ENCODE measurements at regions not wholly inside any gene's neighbourhood (a gene's known extent, or its start where the extent isn't known, plus 50 kb on each side); places are given as distances from the start of the nearest gene placed in this dataset.

DNA sequence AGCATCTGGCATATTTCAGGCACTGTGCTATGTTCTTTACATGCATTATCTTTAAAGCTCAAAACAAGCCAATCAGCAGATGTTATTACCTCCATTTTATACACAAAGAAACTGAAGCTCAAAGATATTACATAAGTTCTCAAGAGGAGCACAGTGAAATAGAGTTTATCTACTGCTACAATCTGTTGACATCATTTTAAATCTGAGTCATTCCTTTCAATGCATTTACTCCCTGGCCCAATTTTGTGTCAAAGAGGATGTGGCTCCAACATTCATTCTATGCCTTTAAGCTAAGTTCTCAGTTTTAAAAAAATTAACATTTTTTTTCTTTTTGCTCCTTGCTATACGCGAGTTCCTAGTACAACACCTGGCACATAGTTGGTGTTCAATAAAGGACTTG, 486.3 kb upstream of the ZNF462 start:
- TF ChIP-seq, protein P1, sequence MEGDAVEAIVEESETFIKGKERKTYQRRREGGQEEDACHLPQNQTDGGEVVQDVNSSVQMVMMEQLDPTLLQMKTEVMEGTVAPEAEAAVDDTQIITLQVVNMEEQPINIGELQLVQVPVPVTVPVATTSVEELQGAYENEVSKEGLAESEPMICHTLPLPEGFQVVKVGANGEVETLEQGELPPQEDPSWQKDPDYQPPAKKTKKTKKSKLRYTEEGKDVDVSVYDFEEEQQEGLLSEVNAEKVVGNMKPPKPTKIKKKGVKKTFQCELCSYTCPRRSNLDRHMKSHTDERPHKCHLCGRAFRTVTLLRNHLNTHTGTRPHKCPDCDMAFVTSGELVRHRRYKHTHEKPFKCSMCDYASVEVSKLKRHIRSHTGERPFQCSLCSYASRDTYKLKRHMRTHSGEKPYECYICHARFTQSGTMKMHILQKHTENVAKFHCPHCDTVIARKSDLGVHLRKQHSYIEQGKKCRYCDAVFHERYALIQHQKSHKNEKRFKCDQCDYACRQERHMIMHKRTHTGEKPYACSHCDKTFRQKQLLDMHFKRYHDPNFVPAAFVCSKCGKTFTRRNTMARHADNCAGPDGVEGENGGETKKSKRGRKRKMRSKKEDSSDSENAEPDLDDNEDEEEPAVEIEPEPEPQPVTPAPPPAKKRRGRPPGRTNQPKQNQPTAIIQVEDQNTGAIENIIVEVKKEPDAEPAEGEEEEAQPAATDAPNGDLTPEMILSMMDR (IDR thresholded peaks at IDR 0.05): no peak
- TF ChIP-seq POLR2A (IDR thresholded peaks at IDR 0.05): no peak

Data from heart left ventricle (tissue), 13 donors.